HCT116 (cell line): ENCODE measurements at regions not wholly inside any gene's neighbourhood (a gene's known extent, or its start where the extent isn't known, plus 50 kb on each side); places are given as distances from the start of the nearest gene placed in this dataset.

ENCODE experiments used
- ATAC-seq: fragments of 200-7000 bp; cut with Tn5 transposase; 2 replicates; pipeline ENCODE4 v1.9.1; 2020; ENCODE audit warnings: mild to moderate bottlenecking, moderate library complexity
- BruUV-seq: library from RNA; stranded (reverse); fragments of 400-500 nt; replicated peaks from 2 replicates; lab custom pipeline; 2021; lab: Mats Ljungman, UMichigan
- CTCF ChIA-PET: fragments of 300-600 bp; sonication (Branson Sonifier 250); formaldehyde crosslinking; loops from one replicate; lab custom pipeline; 2021; ENCODE audit warnings: antibody characterized with exemption; lab: Charles Lee
- POLR2A ChIA-PET: fragments of 300-600, 350-600 bp; sonication (Branson Sonifier 250); formaldehyde crosslinking; loops from one replicate; lab custom pipeline; 2021; ENCODE audit warnings: antibody characterized with exemption; lab: Charles Lee
- RAD21 ChIA-PET, 2 experiments: fragments of 300-600 bp; sonication (Branson Sonifier 250); formaldehyde crosslinking; loops; one replicate each; lab custom pipeline; 2023; ENCODE audit warnings: low total read pairs in 2 of 2; ENCODE audit not compliant: uncharacterized antibody in 2 of 2, unreplicated experiment in 2 of 2, low non-redundant PET in 1 of 2; lab: Charles Lee
- DNase-seq: peaks from one replicate; pipeline ENCODE4 v3.0.0-alpha.2; 2010; ENCODE audit warnings: low read depth, low spot score
- H2AFZ ChIP-seq: fragments of 200-600 bp; shearing (Covaris generic), sonication (generic); 2 replicates; pipeline ENCODE4 v1.6.1; 2017; ENCODE audit warnings: low read depth, mixed run types, mixed read lengths, antibody characterized with exemption, low read length; ENCODE audit not compliant: poor library complexity, severe bottlenecking
- H3K27ac ChIP-seq: 2 replicates; pipeline ENCODE4 v1.5.1; 2012; ENCODE audit warnings: low read depth, low read length
- H3K27me3 ChIP-seq: fragments of 200-600 bp; sonication (generic); 2 replicates; pipeline ENCODE4 v1.6.1; 2016; ENCODE audit warnings: mixed run types, low read length, mixed read lengths; ENCODE audit not compliant: insufficient read depth
- H3K36me3 ChIP-seq, 2 experiments: fragments of 200-500 bp in 1 of 2; fragments of 200-600 bp in 1 of 2; sonication (Bioruptor generic) in 1 of 2; sonication (generic) in 1 of 2; 2 replicates each; pipeline versions ENCODE4 v1.5.1 to v1.6.1; 2014 to 2016; ENCODE audit warnings: low read length in 2 of 2, inconsistent platforms in 1 of 2, mixed read lengths in 1 of 2, mixed run types in 1 of 2; ENCODE audit not compliant: insufficient read depth in 2 of 2, control insufficient read depth in 1 of 2
- H3K4me1 ChIP-seq, 2 experiments: fragments of 200-600 bp in 1 of 2; sonication (generic) in 1 of 2; 2 replicates each; pipeline versions ENCODE4 v1.5.1 to v1.6.1; 2012 to 2017; ENCODE audit warnings: low read length in 2 of 2, inconsistent platforms in 1 of 2, mild to moderate bottlenecking in 1 of 2, mixed read lengths in 1 of 2, mixed run types in 1 of 2, moderate library complexity in 1 of 2; ENCODE audit not compliant: insufficient read depth in 2 of 2, control insufficient read depth in 1 of 2
- H3K4me2 ChIP-seq: fragments of 200-600 bp; sonication (generic); 2 replicates; pipeline ENCODE4 v1.6.1; 2017; ENCODE audit warnings: mixed run types, low read length, mixed read lengths
- H3K4me3 ChIP-seq, 2 experiments: fragments of 200-600 bp in 1 of 2; sonication (generic) in 1 of 2; replicated peaks in 1 of 2; 2 replicates each; pipeline ENCODE4 v1.5.1; 2011 to 2016; ENCODE audit warnings: low read length in 2 of 2, control low read depth in 1 of 2, low read depth in 1 of 2, mild to moderate bottlenecking in 1 of 2, mixed read lengths in 1 of 2, mixed run types in 1 of 2
- H3K79me2 ChIP-seq: fragments of 200-600 bp; sonication (generic); 2 replicates; pipeline ENCODE4 v1.6.1; 2017; ENCODE audit warnings: mild to moderate bottlenecking, mixed run types, low read length, moderate library complexity, mixed read lengths; ENCODE audit not compliant: insufficient read depth
- H3K9ac ChIP-seq: fragments of 200-600 bp; sonication (generic); 2 replicates; pipeline ENCODE4 v1.6.1; 2016; ENCODE audit warnings: low read length, mixed read lengths
- H3K9me2 ChIP-seq: fragments of 200-600 bp; sonication (generic), shearing (Covaris generic); 2 replicates; pipeline ENCODE4 v1.6.1; 2017; ENCODE audit warnings: mixed run types, mild to moderate bottlenecking, moderate library complexity; ENCODE audit not compliant: insufficient read depth
- H3K9me3 ChIP-seq, 2 experiments: fragments of 200-500 bp in 1 of 2; fragments of 200-600 bp in 1 of 2; sonication (Bioruptor generic) in 1 of 2; sonication (generic) in 1 of 2; 2 replicates each; pipeline ENCODE4 v1.6.1; 2014 to 2017; ENCODE audit warnings: low read length in 2 of 2, mixed read lengths in 2 of 2, inconsistent platforms in 1 of 2, low read depth in 1 of 2, mild to moderate bottlenecking in 1 of 2, mixed run types in 1 of 2, moderate library complexity in 1 of 2; ENCODE audit not compliant: control insufficient read depth in 1 of 2, insufficient read depth in 1 of 2
- H4K20me1 ChIP-seq: fragments of 200-600 bp; sonication (generic), shearing (Covaris generic); 2 replicates; pipeline ENCODE4 v1.6.1; 2017; ENCODE audit warnings: mixed run types, mild to moderate bottlenecking, moderate library complexity; ENCODE audit not compliant: insufficient read depth
- ATF3 ChIP-seq: IDR thresholded peaks from 2 replicates; pipeline ENCODE4 v1.6.1; 2012
- CEBPB ChIP-seq: IDR thresholded peaks from 2 replicates; pipeline ENCODE4 v1.6.1; 2012; ENCODE audit warnings: low read depth
- EGR1 ChIP-seq: IDR thresholded peaks from 2 replicates; pipeline ENCODE4 v1.6.1; 2012; ENCODE audit warnings: low read depth
- ELF1 ChIP-seq: IDR thresholded peaks from 2 replicates; pipeline ENCODE4 v1.6.1; 2012; ENCODE audit warnings: low read depth, borderline replicate concordance
- EZH2phosphoT487 ChIP-seq: fragments of 200-600 bp; IDR thresholded peaks from 2 replicates; pipeline ENCODE4 v1.6.1; 2018; ENCODE audit warnings: antibody characterized with exemption, borderline replicate concordance
- FOSL1 ChIP-seq: IDR thresholded peaks from 2 replicates; pipeline ENCODE4 v1.6.1; 2012; ENCODE audit warnings: low read depth
- JUND ChIP-seq: IDR thresholded peaks from 2 replicates; pipeline ENCODE4 v1.6.1; 2012
- RAD21 ChIP-seq: IDR thresholded peaks from 2 replicates; pipeline ENCODE4 v1.6.1; 2012; ENCODE audit warnings: low read depth, mild to moderate bottlenecking
- REST ChIP-seq: IDR thresholded peaks from 2 replicates; pipeline ENCODE4 v1.6.1; 2012; ENCODE audit warnings: low read depth
- SP1 ChIP-seq: IDR thresholded peaks from 2 replicates; pipeline ENCODE4 v1.6.1; 2012; ENCODE audit warnings: low read depth
- SRF ChIP-seq: IDR thresholded peaks from 2 replicates; pipeline ENCODE4 v1.6.1; 2012; ENCODE audit warnings: low read depth
- TCF7L2 ChIP-seq: IDR thresholded peaks from 2 replicates; pipeline ENCODE4 v1.7.0; 2011; ENCODE audit warnings: borderline replicate concordance, inconsistent platforms; ENCODE audit not compliant: insufficient read depth, insufficient read length; ENCODE audit errors: extremely low read depth
- ZBTB33 ChIP-seq: IDR thresholded peaks from 2 replicates; pipeline ENCODE4 v1.6.1; 2011; ENCODE audit warnings: mild to moderate bottlenecking, low read length, moderate library complexity; ENCODE audit not compliant: insufficient replicate concordance; ENCODE audit errors: extremely low read depth
- ZFX ChIP-seq: fragments of 450-650 bp; IDR thresholded peaks from 2 replicates; pipeline ENCODE4 v1.6.1; 2017
- intact Hi-C: fragments of 100-400 bp; cut with micrococcal nuclease; formaldehyde crosslinking; loops from 2 replicates; pipeline ENCODE4 v1.10.0; 2022

GRCh38 chr18:47686806-47687205 lies 243.7 kb downstream of the SMAD2 start:
- no peak for TF ChIP-seq FOSL1
- no peak for TF ChIP-seq EZH2phosphoT487
- no peak for TF ChIP-seq RAD21
- no peak for TF ChIP-seq ATF3
- TF ChIP-seq TCF7L2, result no peak
- no peaks in the 10 kb centered on the region for H3K4me1 ChIP-seq
- POLR2A ChIA-PET, result no interaction called here
- H3K4me2 ChIP-seq, result no peak overlapping the region
- no peak overlapping the region for H2AFZ ChIP-seq
- CTCF ChIA-PET, result no interaction called here
- no peaks in the 10 kb centered on the region for H3K36me3 ChIP-seq
- no peaks in the 10 kb centered on the region for H3K9me2 ChIP-seq
- no peak overlapping the region for H3K27ac ChIP-seq
- intact Hi-C loops, result no loop called here
- DNase-seq (no peak), ATAC-seq (no peak)
- no peaks in the 10 kb centered on the region for H3K9me3 ChIP-seq
- no peak overlapping the region for H3K4me3 ChIP-seq
- H3K9ac ChIP-seq, result no peak overlapping the region
- H4K20me1 ChIP-seq, result no peaks in the 10 kb centered on the region
- H3K27me3 ChIP-seq, result peaks cover 23% of the 10 kb centered on the region; the same call in 1 of the 2 replicates
- H3K79me2 ChIP-seq, result no peaks in the 10 kb centered on the region
- RAD21 ChIA-PET, result no interaction called here
- BruUV-seq, result no TSS peak

- Histone ChIP-seq H3K9me3 (no peaks in the 10 kb centered on the region), H3K27ac (no peak overlapping the region), H2AFZ (no peak overlapping the region), H3K36me3 (no peaks in the 10 kb centered on the region), H3K4me3 (no peak overlapping the region), H3K4me2 (no peak overlapping the region), H3K9ac (no peak overlapping the region), H3K79me2 (no peaks in the 10 kb centered on the region), H3K9me2 (no peaks in the 10 kb centered on the region), H3K4me1 (no peaks in the 10 kb centered on the region), H3K27me3 (peaks cover 13% of the 10 kb centered on the region; the same call in 1 of the 2 replicates), H4K20me1 (no peaks in the 10 kb centered on the region)
- no TSS peak for BruUV-seq
- ATAC-seq (no peak), DNase-seq (no peak)
- ChIA-PET POLR2A (no interaction called here), RAD21 (no interaction called here), CTCF (interaction anchor here (0.7 kb wide), 1 partner anchor 449 kb away, joined by 5 read pairs; no protein-coding TSS in a partner anchor)
- intact Hi-C loops, result no loop called here
- TF ChIP-seq SP1 (no peak), CEBPB (no peak), JUND (no peak), ELF1 (no peak), FOSL1 (no peak), REST (no peak), ZBTB33 (no peak), RAD21 (no peak), EGR1 (no peak), SRF (no peak), ZFX (no peak)
Observed at GRCh38 chr18:47683774-47684173, 246.7 kb downstream of the SMAD2 start.
